HG03039 (cell line): ENCODE measurements at regions not wholly inside any gene's neighbourhood (a gene's known extent, or its start where the extent isn't known, plus 50 kb on each side); places are given as distances from the start of the nearest gene placed in this dataset.

Source experiments
- ATAC-seq: cut with Tn5 transposase; IDR thresholded peaks from one replicate; pipeline ENCODE4 v1.9.1; 2021; ENCODE audit warnings: mild to moderate bottlenecking, moderate library complexity; ENCODE audit not compliant: unreplicated experiment

- ATAC-seq: no peak
Measured at GRCh38 chr1:60160141-60160540, 86.6 kb upstream of the C1orf87 start.

GRCh38 chr1:60156371-60156770 lies 82.8 kb upstream of the C1orf87 start:
- no peak for ATAC-seq

- ATAC-seq: no peak
Measured at GRCh38 chr1:60153961-60154360, 80.4 kb upstream of the C1orf87 start.

GRCh38 chr1:60152891-60153290 lies 79.3 kb upstream of the C1orf87 start:
- no peak for ATAC-seq

GRCh38 chr1:60151311-60151710 lies 77.7 kb upstream of the C1orf87 start:
- ATAC-seq: no peak

- no peak for ATAC-seq
Measured at GRCh38 chr1:60149251-60149650, 75.7 kb upstream of the C1orf87 start.

- no peak for ATAC-seq
Measured at GRCh38 chr1:60146884-60147283, 73.3 kb upstream of the C1orf87 start.

- no peak for ATAC-seq
Measured at GRCh38 chr1:60145771-60146170, 72.2 kb upstream of the C1orf87 start.

- no peak for ATAC-seq
Measured at GRCh38 chr1:60141743-60142142, 68.2 kb upstream of the C1orf87 start.

- no peak for ATAC-seq
Measured at GRCh38 chr1:60141276-60141675, 67.7 kb upstream of the C1orf87 start.

- no peak for ATAC-seq
Measured at GRCh38 chr1:60137406-60137805, 63.8 kb upstream of the C1orf87 start.

GRCh38 chr1:60136395-60136794 lies 62.8 kb upstream of the C1orf87 start:
- no peak for ATAC-seq

- ATAC-seq: no peak
Measured at GRCh38 chr1:60134716-60135115, 61.1 kb upstream of the C1orf87 start.

GRCh38 chr1:60133848-60134247 lies 60.3 kb upstream of the C1orf87 start:
- no peak for ATAC-seq

- ATAC-seq: no peak
Measured at GRCh38 chr1:60133000-60133673, 59.6 kb upstream of the C1orf87 start.

- no peak for ATAC-seq
Measured at GRCh38 chr1:60132108-60132507, 58.5 kb upstream of the C1orf87 start.

GRCh38 chr1:60130703-60131102 lies 57.1 kb upstream of the C1orf87 start:
- ATAC-seq: no peak

- ATAC-seq: no peak
Measured at GRCh38 chr1:60129911-60130310, 56.3 kb upstream of the C1orf87 start.

GRCh38 chr1:60126723-60127122 lies 53.2 kb upstream of the C1orf87 start:
- ATAC-seq: no peak
